ENCODE measurements at regions not wholly inside any gene's neighbourhood (a gene's known extent, or its start where the extent isn't known, plus 50 kb on each side); places are given as distances from the start of the nearest gene placed in this dataset.
"Not testable (repeated sequence)": the region's sequence is repeated elsewhere in the genome, so short reads cannot be mapped to it uniquely, and the experiment has no call there.

DNA sequence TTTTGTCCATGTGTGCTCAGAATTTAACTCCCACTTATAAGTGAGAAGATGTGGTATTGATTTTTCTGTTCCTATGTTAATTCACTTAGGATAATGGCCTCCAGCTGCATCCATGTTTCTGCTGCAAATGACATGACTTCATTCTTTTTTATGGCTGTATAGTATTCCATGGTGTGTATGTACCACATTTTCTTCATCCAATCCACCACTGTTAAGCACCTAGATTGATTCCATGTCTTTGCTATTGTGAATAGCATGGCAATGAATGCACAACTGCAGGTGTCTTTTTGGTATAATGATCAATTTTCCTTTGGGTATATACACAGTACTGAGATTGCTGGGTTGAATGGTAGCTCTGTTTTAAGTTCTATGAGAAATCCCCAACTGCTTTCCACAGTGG lies 657.7 kb downstream of the ETNK1 start:
- intact Hi-C loops (cut with DNase I, micrococcal nuclease) = no loop called here

DNA sequence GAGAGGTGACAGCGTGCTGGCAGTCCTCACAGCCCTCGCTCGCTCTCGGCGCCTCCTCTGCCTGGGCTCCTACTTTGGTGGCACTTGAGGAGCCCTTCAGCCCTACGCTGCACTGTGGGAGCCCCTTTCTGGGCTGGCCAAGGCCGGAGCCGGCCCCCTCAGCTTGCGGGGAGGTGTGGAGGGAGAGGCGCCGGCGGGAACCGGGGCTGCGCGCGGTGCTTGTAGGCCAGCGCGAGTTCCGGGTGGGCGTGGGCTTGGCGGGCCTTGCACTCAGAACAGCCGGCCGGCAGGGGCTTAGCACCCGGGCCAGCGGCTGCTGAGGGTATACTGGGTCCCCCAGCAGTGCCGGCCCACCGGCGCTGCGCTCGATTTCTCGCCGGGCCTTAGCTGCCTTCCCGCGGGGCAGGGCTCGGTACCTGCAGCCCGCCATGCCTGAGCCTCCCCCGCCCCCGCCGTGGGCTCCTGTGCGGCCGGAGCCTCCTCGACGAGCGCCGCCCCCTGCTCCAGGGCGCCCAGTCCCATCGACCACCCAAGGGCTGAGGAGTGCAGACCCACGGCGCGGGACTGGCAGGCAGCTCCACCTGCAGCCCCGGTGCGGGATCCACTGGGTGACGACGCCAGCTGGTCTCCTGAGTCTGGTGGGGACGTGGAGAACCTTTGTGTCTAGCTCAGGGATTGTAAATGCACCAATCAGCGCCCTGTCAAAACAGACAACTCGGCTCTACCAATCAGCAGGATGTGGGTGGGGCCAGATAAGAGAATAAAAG lies 661.0 kb downstream of the ETNK1 start:
- H3K27me3 ChIP-seq (ENCODE audit: control insufficient read depth in 1 of 2, insufficient read depth in 2 of 2, low read length in 2 of 2); H3K4me1 ChIP-seq (ENCODE audit: insufficient read depth, low read length); H3K4me1 Mint-ChIP-seq (ENCODE audit: low read depth); H3K9me3 Mint-ChIP-seq; H3K9me3 ChIP-seq (ENCODE audit: control insufficient read depth in 1 of 2, insufficient read depth in 1 of 2, low read length in 2 of 2); H3K27me3 Mint-ChIP-seq; H3K27ac ChIP-seq (ENCODE audit: low read depth in 1 of 2, low read length in 2 of 2); ATAC-seq (ENCODE audit: poor library complexity); CTCF ChIA-PET; H3K36me3 ChIP-seq (ENCODE audit: insufficient read depth, low read length); intact Hi-C loops (cut with DNase I, micrococcal nuclease); H3K4me3 ChIP-seq (ENCODE audit: low read length); H3K36me3 Mint-ChIP-seq (ENCODE audit: low read depth); H3K4me3 Mint-ChIP-seq; H3K27ac Mint-ChIP-seq; POLR2A ChIA-PET: not testable (repeated sequence)
- DNase-seq = peak in 1 of 14 experiments; percentile 3

More for the DNA sequence above, 657.7 kb downstream of the ETNK1 start:
- Mint-ChIP-seq H3K27ac (no peak overlapping the region), H3K36me3 (ENCODE audit: low read depth) (no peaks in the 10 kb centered on the region), H3K4me3 (no peak overlapping the region), H3K27me3 (no peaks in the 10 kb centered on the region), H3K9me3 (no peaks in the 10 kb centered on the region), H3K4me1 (ENCODE audit: low read depth) (no peaks in the 10 kb centered on the region)
- Histone ChIP-seq H3K4me3 (ENCODE audit: low read length) (no peak overlapping the region), H3K27ac (ENCODE audit: low read depth in 1 of 2, low read length in 2 of 2) (no peak overlapping the region), H3K9me3 (ENCODE audit: control insufficient read depth in 1 of 2, insufficient read depth in 1 of 2, low read length in 2 of 2) (peaks cover 0 to 7% of the 10 kb centered on the region in 2 experiments), H3K4me1 (ENCODE audit: insufficient read depth, low read length) (no peaks in the 10 kb centered on the region), H3K36me3 (ENCODE audit: insufficient read depth, low read length) (no peaks in the 10 kb centered on the region), H3K27me3 (ENCODE audit: control insufficient read depth in 1 of 2, insufficient read depth in 2 of 2, low read length in 2 of 2) (no peaks in the 10 kb centered on the region)
- ATAC-seq (ENCODE audit: poor library complexity) = no peak
- TF ChIP-seq, protein P1, sequence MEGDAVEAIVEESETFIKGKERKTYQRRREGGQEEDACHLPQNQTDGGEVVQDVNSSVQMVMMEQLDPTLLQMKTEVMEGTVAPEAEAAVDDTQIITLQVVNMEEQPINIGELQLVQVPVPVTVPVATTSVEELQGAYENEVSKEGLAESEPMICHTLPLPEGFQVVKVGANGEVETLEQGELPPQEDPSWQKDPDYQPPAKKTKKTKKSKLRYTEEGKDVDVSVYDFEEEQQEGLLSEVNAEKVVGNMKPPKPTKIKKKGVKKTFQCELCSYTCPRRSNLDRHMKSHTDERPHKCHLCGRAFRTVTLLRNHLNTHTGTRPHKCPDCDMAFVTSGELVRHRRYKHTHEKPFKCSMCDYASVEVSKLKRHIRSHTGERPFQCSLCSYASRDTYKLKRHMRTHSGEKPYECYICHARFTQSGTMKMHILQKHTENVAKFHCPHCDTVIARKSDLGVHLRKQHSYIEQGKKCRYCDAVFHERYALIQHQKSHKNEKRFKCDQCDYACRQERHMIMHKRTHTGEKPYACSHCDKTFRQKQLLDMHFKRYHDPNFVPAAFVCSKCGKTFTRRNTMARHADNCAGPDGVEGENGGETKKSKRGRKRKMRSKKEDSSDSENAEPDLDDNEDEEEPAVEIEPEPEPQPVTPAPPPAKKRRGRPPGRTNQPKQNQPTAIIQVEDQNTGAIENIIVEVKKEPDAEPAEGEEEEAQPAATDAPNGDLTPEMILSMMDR (IDR thresholded peaks at IDR 0.05) = no peak
- CTCF ChIA-PET = no interaction called here
- no peak for DNase-seq
- POLR2A ChIA-PET = no interaction called here

DNA sequence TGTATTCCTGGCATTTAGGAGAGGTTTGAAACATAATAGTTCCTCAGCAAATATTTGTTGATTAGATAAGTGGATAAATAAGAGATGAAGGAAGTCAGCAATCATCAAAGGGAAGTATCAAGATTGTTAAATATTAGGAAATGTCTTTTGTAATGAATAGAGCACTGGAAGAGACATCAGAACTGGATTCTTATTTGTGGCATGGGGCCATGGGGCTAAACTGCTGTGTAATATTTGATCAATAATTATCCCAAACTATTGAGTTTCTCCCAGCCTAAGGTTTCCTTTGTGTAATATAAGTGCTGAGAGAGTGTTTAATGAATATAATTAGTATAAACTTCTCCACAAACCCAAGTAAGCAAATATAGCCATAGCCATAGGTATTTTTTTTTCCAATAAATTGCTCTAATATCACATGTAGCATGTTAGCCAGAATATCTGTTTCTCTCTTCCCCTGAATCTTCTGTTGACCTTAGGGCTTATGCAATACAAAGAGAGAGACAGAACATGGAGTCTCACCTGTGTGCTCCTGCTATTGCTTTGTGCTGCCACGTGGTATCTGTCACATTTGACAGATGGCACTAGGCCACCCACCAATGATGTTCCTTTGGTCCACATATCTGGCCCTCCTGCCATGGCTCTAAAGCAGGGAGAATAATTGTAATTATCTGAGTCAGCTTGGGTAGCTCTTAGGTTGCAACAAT lies 658.7 kb downstream of the SOX5 start:
- Mint-ChIP-seq H3K27ac (no peak overlapping the region), H3K4me1 (ENCODE audit: low read depth) (no peaks in the 10 kb centered on the region), H3K36me3 (ENCODE audit: low read depth) (no peaks in the 10 kb centered on the region), H3K27me3 (no peaks in the 10 kb centered on the region), H3K9me3 (peaks cover 3% of the 10 kb centered on the region), H3K4me3 (no peak overlapping the region)
- peaks cover 0 to 3% of the 10 kb centered on the region in 2 experiments for H3K9me3 ChIP-seq (ENCODE audit: control insufficient read depth in 1 of 2, insufficient read depth in 1 of 2, low read length in 2 of 2)
- no peak for DNase-seq
- H3K4me3 ChIP-seq (ENCODE audit: low read length) = no peak overlapping the region
- no peaks in the 10 kb centered on the region for H3K27me3 ChIP-seq (ENCODE audit: control insufficient read depth in 1 of 2, insufficient read depth in 2 of 2, low read length in 2 of 2)
- ATAC-seq (ENCODE audit: poor library complexity) = no peak
- no peaks in the 10 kb centered on the region for H3K4me1 ChIP-seq (ENCODE audit: insufficient read depth, low read length)
- no peaks in the 10 kb centered on the region for H3K36me3 ChIP-seq (ENCODE audit: insufficient read depth, low read length)
- ChIA-PET CTCF (no interaction called here), POLR2A (no interaction called here)
- intact Hi-C loops (cut with DNase I, micrococcal nuclease) = no loop called here
- TF ChIP-seq, protein P1 (IDR thresholded peaks at IDR 0.05) = no peak
- H3K27ac ChIP-seq (ENCODE audit: low read depth in 1 of 2, low read length in 2 of 2) = no peak overlapping the region

Data from CD4-positive, alpha-beta T cell (primary cell).